DMS 273 (cell line): ENCODE measurements at regions not wholly inside any gene's neighbourhood (a gene's known extent, or its start where the extent isn't known, plus 50 kb on each side); places are given as distances from the start of the nearest gene placed in this dataset.
"Not testable (repeated sequence)": the region's sequence is repeated elsewhere in the genome, so short reads cannot be mapped to it uniquely, and the experiment has no call there.

Source experiments
- DNase-seq: peaks from one replicate; lab custom pipeline; 2025; ENCODE audit not compliant: unreplicated experiment; lab: John Stamatoyannopoulos, UW

GRCh38 chr18:65206551-65207260 is 544.1 kb upstream of the CDH7 start:
- DNase-seq = no peak

GRCh38 chr18:65202091-65202490 is 548.7 kb upstream of the CDH7 start:
- no peak for DNase-seq

GRCh38 chr18:65175681-65176080 is 575.1 kb upstream of the CDH7 start:
- no peak for DNase-seq

- DNase-seq = not testable (repeated sequence)
These were observed 588.7 kb upstream of the CDH7 start for GRCh38 chr18:65162086-65162485.

- DNase-seq = no peak
These were observed 604.3 kb upstream of the CDH7 start for GRCh38 chr18:65146482-65147021.

- DNase-seq = no peak
These were observed 605.5 kb upstream of the CDH7 start for GRCh38 chr18:65145312-65145711.

- no peak for DNase-seq
These were observed 617.2 kb upstream of the CDH7 start for GRCh38 chr18:65133610-65134009.

- DNase-seq = no peak
These were observed 626.2 kb upstream of the CDH7 start for GRCh38 chr18:65124633-65125032.

- DNase-seq = no peak
These were observed 646.9 kb upstream of the CDH7 start for GRCh38 chr18:65103864-65104263.

- DNase-seq = peak; percentile 47
These were observed 657.5 kb upstream of the CDH7 start for GRCh38 chr18:65093346-65093745.

- peak; percentile 82 for DNase-seq
These were observed 659.0 kb upstream of the CDH7 start for GRCh38 chr18:65091744-65092329.

- peak; percentile 8 for DNase-seq
These were observed 667.9 kb upstream of the CDH7 start for GRCh38 chr18:65082907-65083306.

GRCh38 chr18:65081786-65082185 is 669.0 kb upstream of the CDH7 start:
- DNase-seq = no peak

GRCh38 chr18:65073060-65073550 is 677.7 kb upstream of the CDH7 start:
- DNase-seq = no peak

- no peak for DNase-seq
These were observed 693.3 kb upstream of the CDH7 start for GRCh38 chr18:65057439-65058083.

GRCh38 chr18:65056575-65056974 is 694.2 kb upstream of the CDH7 start:
- DNase-seq = no peak

GRCh38 chr18:65049586-65049985 is 701.2 kb upstream of the CDH7 start:
- DNase-seq = no peak

- no peak for DNase-seq
These were observed 711.2 kb upstream of the CDH7 start for GRCh38 chr18:65039578-65039977.

- DNase-seq = no peak
These were observed 715.1 kb upstream of the CDH7 start for GRCh38 chr18:65035701-65036100.

- DNase-seq = peak; percentile 48
These were observed 725.1 kb upstream of the CDH7 start for GRCh38 chr18:65025756-65026155.

GRCh38 chr18:65021021-65021420 is 729.8 kb upstream of the CDH7 start:
- no peak for DNase-seq

GRCh38 chr18:65018184-65018583 is 732.6 kb upstream of the CDH7 start:
- no peak for DNase-seq
